ENCODE measurements at regions not wholly inside any gene's neighbourhood (a gene's known extent, or its start where the extent isn't known, plus 50 kb on each side); places are given as distances from the start of the nearest gene placed in this dataset.

- DNase-seq (ENCODE audit: low spot score): no peak
These were observed 64.8 kb downstream of the CDCA7 start for GRCh38 chr2:173419506-173419905.

DNA sequence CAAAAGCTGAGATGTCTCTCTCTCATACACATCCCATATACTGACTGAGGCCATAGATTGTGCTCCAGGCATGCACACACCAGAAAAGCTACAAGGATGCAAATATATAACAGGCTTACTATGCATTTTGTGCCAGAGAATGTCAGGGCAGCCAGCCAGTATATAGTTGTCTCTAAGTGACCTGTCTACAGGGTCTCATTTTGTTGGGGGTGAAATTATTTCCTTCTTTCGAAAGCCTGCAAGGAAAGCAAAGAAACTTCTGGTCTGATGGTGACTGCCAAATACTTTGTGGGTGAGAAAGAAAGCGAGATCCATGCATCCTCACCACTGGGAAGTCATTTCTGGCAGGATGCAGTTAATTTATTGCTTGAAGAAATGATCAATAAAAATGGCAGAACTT, 70.2 kb downstream of the CDCA7 start:
- DNase-seq (ENCODE audit: low spot score): no peak

- DNase-seq (ENCODE audit: low spot score): no peak
These were observed 73.4 kb downstream of the CDCA7 start for GRCh38 chr2:173427887-173428668.

- no peak for DNase-seq (ENCODE audit: low spot score)
These were observed 76.5 kb downstream of the CDCA7 start for GRCh38 chr2:173431191-173431590.

GRCh38 chr2:173432049-173432754, 77.5 kb downstream of the CDCA7 start:
- DNase-seq (ENCODE audit: low spot score): no peak

- peak; percentile 56 for DNase-seq (ENCODE audit: low spot score)
These were observed 80.3 kb downstream of the CDCA7 start for GRCh38 chr2:173434762-173435569.

DNA sequence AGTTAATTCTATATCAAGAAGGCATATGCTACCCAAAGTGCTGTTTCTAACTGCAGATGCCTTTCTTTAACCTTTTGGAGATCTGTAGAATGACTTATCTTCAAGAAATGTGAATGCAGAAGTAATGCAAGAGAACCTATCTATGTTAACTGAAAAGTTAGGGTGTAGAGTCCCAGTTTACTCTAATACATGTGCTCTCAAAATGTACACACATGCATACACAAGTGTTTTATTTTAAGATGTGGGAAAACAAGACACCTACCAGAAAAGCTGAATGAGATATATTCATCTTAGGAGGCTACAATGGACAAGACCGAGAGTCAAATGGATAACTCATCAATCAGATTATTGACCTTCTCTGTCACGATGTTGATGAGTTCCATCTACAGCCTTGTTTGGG, 80.9 kb downstream of the CDCA7 start:
- no peak for DNase-seq (ENCODE audit: low spot score)

GRCh38 chr2:173436088-173436487, 81.4 kb downstream of the CDCA7 start:
- no peak for DNase-seq (ENCODE audit: low spot score)

- peak; percentile 52 for DNase-seq (ENCODE audit: low spot score)
These were observed 86.5 kb downstream of the CDCA7 start for GRCh38 chr2:173441222-173441621.

- DNase-seq (ENCODE audit: low spot score): no peak
These were observed 87.9 kb downstream of the CDCA7 start for GRCh38 chr2:173442542-173442941.

- DNase-seq (ENCODE audit: low spot score): no peak
These were observed 92.0 kb downstream of the CDCA7 start for GRCh38 chr2:173446722-173447121.

DNA sequence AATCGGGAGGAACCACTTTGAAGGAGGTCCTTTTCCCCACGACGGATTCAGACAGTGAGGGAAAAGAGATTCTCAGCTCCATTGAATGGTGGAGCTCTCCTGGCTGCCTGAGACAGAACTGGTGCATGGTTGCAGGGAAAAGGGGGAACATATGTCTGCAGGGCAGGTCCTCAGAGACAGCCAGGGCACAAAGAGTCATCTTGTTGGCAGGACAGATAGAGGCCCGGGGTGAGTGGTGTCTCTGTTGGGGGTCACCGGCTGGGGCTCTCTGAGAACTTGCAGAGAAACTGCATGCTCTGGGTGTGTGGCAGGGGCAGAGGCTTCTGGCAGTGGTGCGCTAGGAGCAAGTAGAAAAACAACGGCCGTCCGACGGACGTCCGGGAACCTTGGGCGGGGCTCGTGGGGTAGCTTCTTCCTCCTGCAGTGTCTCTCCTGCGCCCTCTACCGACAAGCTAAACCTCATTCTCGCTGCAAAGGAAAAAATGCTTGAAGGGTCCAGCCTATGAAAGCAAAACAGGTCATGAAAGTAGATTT, 94.3 kb downstream of the CDCA7 start:
- DNase-seq (ENCODE audit: low spot score): peak; percentile 90

DNA sequence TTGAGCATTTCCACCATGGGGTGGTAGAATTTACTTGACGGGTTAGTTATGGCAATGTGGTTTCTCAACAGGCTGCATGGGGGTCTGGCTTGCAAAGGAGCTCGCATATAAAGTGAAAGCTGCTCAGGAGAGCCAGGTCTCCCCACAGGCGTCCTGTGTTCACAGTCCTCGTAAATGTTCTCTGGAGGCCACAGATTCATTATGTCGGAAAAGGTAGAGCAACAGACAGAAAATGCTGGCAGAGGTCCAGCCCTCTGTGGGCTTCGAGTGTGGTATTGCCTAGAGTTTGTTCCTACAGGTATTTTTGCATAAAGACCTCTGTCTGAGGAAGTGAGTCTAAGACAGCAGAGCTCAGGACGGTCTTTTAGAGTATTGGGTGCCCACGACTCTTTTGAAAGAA, 96.4 kb downstream of the CDCA7 start:
- no peak for DNase-seq (ENCODE audit: low spot score)

DNA sequence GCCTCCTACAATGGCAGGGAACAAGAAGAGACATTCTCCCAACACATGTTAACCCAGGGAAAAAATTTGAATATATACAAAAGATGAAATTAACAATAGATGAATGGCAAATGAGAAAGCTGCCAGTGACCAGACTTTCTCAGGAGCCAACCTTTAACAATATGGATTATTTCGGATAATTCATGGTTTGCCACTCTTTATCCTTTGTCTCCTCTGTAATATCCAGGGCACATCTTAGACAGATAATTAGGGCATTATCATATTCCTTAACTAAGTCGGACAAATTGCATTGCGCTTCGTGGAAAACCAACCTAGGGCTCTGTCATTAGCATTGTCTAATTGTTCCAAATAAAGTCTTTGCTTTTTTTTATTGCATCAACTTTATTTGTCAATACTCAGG, 97.3 kb downstream of the CDCA7 start:
- DNase-seq (ENCODE audit: low spot score): no peak

- DNase-seq (ENCODE audit: low spot score): no peak
These were observed 97.7 kb downstream of the CDCA7 start for GRCh38 chr2:173452416-173452815.

- no peak for DNase-seq (ENCODE audit: low spot score)
These were observed 102.3 kb downstream of the CDCA7 start for GRCh38 chr2:173456960-173457359.

- peak; percentile 10 for DNase-seq (ENCODE audit: low spot score)
These were observed 102.7 kb downstream of the CDCA7 start for GRCh38 chr2:173457366-173457765.

DNA sequence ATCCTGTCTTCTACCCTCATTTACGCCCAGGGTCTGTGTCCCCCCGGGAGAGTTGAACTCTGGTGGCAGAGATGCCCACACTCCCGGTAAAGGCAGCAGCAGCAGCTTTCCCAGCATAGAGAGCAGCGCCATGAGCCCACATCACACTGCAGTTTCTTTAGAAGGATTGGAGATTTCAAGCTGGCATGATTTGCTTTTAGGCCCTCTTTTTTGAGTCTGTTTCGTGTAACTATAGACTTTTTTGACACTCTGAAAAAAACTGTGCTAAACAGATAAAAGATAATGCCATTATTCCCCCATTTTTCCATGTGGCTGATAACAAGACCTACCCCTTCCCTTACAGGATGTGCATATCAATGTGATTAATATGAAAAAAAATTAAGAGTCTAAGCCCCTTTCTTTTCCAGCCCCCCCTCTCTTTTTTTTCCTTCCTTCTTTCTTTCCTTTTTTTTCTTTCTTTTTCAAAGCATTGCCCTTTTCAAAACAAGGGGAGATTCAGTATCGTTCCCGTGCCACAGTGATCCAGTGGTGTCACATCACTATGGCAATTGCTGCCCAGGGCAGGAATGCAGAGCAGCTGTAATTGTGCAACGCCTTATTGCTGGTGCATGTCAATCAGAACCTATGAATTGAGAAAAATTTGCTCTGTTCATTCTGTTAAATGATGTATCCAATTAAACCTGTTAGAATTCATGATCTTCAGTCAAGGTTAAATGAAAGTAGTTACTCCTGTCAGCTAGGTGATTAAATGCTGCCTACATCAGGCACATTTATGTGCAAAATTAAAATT, 104.5 kb downstream of the CDCA7 start:
- DNase-seq (ENCODE audit: low spot score): peak; percentile 21

DNA sequence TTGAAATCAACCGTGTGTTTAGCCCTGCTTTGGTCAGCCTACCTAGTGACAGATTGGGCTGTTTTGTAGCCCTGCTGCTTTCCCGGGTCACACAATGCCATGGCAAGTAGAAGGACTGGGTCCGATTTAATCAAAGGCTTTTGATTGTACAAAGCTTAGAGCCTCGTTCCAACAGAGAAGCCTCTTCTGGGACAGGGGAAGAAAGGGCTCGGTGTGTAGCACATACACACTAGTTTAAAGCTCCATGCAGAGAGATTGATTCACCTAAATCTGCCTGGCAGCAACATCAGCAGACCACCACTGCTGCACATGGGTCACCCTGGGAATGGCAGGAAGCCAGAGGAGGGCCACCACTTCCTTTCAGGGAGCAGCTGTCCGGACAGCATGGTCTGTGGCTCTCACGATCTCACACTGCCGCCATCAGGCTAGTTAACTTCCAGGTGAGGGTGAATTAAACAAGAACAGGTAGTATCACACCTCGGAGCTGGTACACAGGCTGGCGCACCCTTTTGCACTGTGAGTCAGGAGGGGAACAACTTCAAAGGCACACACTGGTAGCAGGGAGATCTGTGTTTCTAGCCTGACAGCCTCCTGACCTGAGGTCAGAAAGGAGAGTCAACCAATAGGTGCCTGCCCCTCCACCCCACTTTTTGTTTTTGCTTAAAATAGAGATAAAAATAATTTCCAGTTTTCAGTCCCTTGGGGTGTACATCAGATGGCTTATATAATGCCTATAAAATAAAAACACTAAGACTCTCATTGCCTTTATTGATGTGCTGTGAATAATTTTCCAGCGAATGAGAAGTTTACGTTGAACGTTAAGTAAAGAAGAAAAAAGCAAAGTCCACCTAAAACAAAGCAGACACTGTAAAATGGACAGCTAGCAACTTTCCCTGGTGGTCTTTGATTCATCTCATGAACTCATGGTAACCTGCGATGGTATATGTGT, 108.5 kb downstream of the CDCA7 start:
- DNase-seq (ENCODE audit: low spot score): no peak

- DNase-seq (ENCODE audit: low spot score): no peak
These were observed 109.2 kb downstream of the CDCA7 start for GRCh38 chr2:173463846-173464245.

All from umbilical cord (tissue), 1 donor.